ENCODE measurements at regions not wholly inside any gene's neighbourhood (a gene's known extent, or its start where the extent isn't known, plus 50 kb on each side); places are given as distances from the start of the nearest gene placed in this dataset.
"Not testable (repeated sequence)": the region's sequence is repeated elsewhere in the genome, so short reads cannot be mapped to it uniquely, and the experiment has no call there.

DNA sequence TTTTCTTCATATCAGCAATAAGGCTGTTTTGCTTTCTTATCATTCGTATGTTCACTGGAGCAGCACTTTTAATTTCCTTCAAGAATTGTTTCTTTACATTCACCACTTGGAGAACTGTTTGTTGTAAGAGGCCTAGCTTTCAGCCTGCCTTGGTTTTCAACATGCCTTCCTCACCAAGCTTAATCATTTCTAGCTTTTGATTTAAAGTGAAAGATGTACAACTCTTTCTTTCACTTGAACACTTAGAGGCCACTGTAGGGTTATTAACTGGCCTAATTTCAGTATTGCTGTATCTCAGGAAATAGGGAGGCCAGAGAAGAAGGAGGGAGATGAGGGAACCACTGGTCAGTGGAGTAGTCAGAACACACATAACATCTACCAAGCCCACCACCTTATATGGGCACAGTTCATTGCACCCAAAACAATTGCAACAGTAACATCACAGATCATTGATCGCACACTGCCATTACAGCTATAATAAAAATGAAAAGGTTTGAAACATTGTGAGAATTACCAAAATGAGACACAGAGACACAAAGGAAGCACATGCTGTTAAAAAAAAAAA lies 181.4 kb upstream of the TUBA3C start:
- intact Hi-C loops (cut with micrococcal nuclease) = no loop called here
- ATAC-seq (ENCODE audit: low read depth) (no peak), DNase-seq (no peak)
- Mint-ChIP-seq H3K36me3 (ENCODE audit: low read depth) (no peaks in the 10 kb centered on the region), H3K9me3 (peaks cover 4% of the 10 kb centered on the region), H3K4me1 (no peaks in the 10 kb centered on the region), H3K4me3 (no peak overlapping the region), H3K27me3 (no peaks in the 10 kb centered on the region), H3K27ac (no peak overlapping the region)
- POLR2A ChIA-PET = no interaction called here
- CTCF ChIA-PET = no interaction called here
- TF ChIP-seq, protein P1, sequence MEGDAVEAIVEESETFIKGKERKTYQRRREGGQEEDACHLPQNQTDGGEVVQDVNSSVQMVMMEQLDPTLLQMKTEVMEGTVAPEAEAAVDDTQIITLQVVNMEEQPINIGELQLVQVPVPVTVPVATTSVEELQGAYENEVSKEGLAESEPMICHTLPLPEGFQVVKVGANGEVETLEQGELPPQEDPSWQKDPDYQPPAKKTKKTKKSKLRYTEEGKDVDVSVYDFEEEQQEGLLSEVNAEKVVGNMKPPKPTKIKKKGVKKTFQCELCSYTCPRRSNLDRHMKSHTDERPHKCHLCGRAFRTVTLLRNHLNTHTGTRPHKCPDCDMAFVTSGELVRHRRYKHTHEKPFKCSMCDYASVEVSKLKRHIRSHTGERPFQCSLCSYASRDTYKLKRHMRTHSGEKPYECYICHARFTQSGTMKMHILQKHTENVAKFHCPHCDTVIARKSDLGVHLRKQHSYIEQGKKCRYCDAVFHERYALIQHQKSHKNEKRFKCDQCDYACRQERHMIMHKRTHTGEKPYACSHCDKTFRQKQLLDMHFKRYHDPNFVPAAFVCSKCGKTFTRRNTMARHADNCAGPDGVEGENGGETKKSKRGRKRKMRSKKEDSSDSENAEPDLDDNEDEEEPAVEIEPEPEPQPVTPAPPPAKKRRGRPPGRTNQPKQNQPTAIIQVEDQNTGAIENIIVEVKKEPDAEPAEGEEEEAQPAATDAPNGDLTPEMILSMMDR (IDR thresholded peaks at IDR 0.05) = no peak

DNA sequence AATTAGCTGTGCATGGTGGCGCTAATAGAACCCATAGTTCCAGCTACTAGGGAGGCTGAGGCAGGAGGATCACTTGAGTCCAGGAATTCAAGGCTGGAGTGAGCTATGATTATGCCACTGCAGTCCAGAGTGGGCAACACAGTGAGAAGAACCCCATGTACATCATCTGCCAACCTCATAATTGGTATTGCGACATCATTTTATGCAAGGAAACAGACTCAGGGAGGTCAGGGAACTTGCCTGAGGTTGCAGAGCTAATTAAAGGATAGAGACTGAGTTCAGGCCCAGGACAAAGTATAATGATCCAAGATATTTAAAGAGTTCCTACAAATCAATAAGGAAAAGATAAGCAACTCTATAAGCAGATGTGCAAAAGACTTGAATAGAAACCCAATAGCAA lies 178.1 kb upstream of the TUBA3C start:
- H3K4me3 Mint-ChIP-seq; H3K36me3 Mint-ChIP-seq (ENCODE audit: low read depth); H3K27ac Mint-ChIP-seq; CTCF ChIA-PET; H3K27me3 Mint-ChIP-seq; H3K9me3 Mint-ChIP-seq; intact Hi-C loops (cut with micrococcal nuclease); ATAC-seq (ENCODE audit: low read depth); H3K4me1 Mint-ChIP-seq; DNase-seq; POLR2A ChIA-PET: not testable (repeated sequence)

DNA sequence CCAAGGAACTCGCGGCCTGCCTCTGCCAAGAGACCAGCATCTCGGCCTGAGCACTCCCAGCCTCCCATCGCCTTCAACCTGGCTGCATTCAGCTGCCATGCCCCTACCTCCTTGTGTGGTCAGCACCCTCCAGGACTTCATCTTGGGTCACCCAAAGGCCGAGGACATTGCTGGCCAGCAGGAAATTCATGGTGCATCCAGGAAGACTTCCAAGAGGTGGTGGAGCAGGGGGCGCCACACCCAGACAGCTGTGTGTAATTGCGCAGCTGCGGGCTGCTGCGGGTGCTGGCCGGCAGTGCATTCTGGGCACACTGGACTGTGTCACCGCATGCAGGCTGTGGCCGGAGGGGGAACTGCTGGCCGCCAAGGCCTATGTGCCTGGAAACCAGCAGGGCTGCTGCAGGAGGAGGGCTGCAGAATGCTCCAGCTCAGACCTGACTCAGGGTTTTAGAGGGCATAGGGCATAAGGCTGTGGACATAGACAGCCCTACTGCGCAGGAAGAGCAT lies 164.3 kb upstream of the TUBA3C start:
- ChIA-PET POLR2A (no interaction called here), CTCF (no interaction called here)
- no peak overlapping the region for H3K4me3 Mint-ChIP-seq
- H3K4me1 Mint-ChIP-seq = no peaks in the 10 kb centered on the region
- DNase-seq = no peak
- TF ChIP-seq, protein P1 (IDR thresholded peaks at IDR 0.05) = no peak
- no peaks in the 10 kb centered on the region for H3K36me3 Mint-ChIP-seq (ENCODE audit: low read depth)
- H3K9me3 Mint-ChIP-seq = no peaks in the 10 kb centered on the region
- H3K27me3 Mint-ChIP-seq = no peaks in the 10 kb centered on the region
- intact Hi-C loops (cut with micrococcal nuclease) = no loop called here
- H3K27ac Mint-ChIP-seq = no peak overlapping the region
- no peak for ATAC-seq (ENCODE audit: low read depth)

DNA sequence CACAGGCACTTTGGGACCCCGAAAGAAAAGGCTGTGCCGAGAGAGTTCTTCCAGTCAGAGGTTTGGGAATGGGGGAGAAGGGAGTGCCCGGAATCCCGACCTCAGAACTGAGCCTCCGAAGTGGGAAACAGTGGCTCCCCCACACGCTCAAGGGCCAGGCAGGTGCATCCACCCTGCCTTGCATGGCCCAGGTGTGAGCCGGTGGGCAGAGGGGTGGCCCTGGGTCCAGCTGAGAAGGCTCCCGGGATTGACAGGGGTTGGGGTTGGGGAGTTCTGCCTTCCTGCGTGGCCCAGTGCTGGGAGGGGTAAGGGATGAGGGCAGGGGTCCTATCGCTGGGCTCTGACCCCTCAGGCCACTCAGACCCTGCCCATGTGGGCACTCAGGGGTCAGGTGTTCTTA lies 163.5 kb upstream of the TUBA3C start:
- no peaks in the 10 kb centered on the region for H3K27me3 Mint-ChIP-seq
- TF ChIP-seq, protein P1 (IDR thresholded peaks at IDR 0.05) = no peak
- POLR2A ChIA-PET = no interaction called here
- intact Hi-C loops (cut with micrococcal nuclease) = no loop called here
- H3K27ac Mint-ChIP-seq = no peak overlapping the region
- ATAC-seq (ENCODE audit: low read depth) = no peak
- CTCF ChIA-PET = no interaction called here
- no peaks in the 10 kb centered on the region for H3K9me3 Mint-ChIP-seq
- no peaks in the 10 kb centered on the region for H3K36me3 Mint-ChIP-seq (ENCODE audit: low read depth)
- DNase-seq = no peak
- peak overlapping the region; percentile 61 for H3K4me3 Mint-ChIP-seq
- H3K4me1 Mint-ChIP-seq = no peaks in the 10 kb centered on the region

DNA sequence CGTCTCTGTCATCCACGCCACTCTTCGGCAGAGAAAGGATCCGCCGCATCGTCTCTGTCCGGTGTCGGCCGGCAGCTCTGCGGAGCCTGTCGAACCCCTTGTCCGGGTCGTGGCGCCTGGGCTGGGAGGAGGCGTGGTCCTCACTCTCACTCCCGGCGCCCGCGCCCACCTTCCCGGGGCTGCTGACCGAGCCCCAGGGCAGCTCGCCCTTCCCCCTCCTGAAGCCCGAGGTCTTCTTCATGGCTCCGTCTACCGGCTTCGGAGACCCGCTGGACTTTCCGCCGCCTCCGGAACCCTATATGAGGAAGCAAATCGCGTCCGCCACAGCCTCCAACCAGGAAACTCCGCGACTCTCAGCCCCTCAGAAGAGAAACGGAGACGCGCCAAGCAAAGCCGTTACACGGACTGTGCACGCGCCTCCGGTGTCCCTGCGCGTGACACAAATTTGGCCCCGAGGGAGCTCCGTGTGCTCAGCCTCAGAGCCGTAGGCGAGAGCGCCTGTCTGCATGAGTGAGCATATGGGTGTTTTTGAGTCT lies 163.0 kb upstream of the TUBA3C start:
- CTCF ChIA-PET; intact Hi-C loops (cut with micrococcal nuclease); H3K4me1 Mint-ChIP-seq; H3K27me3 Mint-ChIP-seq; DNase-seq; H3K9me3 Mint-ChIP-seq; POLR2A ChIA-PET; H3K36me3 Mint-ChIP-seq (ENCODE audit: low read depth); H3K27ac Mint-ChIP-seq: not testable (repeated sequence)
- peak overlapping the region; percentile 61 for H3K4me3 Mint-ChIP-seq
- peak; percentile 25 for ATAC-seq (ENCODE audit: low read depth)

DNA sequence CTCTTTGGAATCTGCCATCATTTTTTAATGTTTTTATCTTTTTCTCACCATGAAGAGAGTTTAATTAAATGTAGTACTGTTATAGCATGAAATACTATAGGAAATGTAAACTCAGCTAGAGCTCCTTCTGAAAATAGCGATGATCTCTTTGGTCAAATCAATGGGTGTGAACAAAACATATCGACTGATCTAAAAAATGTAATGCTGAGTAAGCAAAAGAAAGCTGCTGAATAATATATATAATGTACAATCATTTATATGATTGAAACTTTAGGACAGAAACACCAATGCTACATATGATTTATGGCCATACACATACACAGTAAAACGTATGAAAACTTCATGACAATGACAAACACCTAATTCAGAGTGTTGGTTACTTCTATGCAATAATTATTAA lies 150.8 kb upstream of the TUBA3C start:
- ChIA-PET CTCF (no interaction called here), POLR2A (no interaction called here)
- no peak for DNase-seq
- Mint-ChIP-seq H3K27me3 (no peaks in the 10 kb centered on the region), H3K27ac (no peak overlapping the region), H3K4me3 (no peak overlapping the region), H3K4me1 (no peaks in the 10 kb centered on the region), H3K9me3 (no peaks in the 10 kb centered on the region), H3K36me3 (ENCODE audit: low read depth) (no peaks in the 10 kb centered on the region)
- ATAC-seq (ENCODE audit: low read depth) = no peak
- TF ChIP-seq, protein P1 (IDR thresholded peaks at IDR 0.05) = no peak
- intact Hi-C loops (cut with micrococcal nuclease) = no loop called here
